IMR-90 (cell line): ENCODE measurements at regions not wholly inside any gene's neighbourhood (a gene's known extent, or its start where the extent isn't known, plus 50 kb on each side); places are given as distances from the start of the nearest gene placed in this dataset.

Experiments used
- ATAC-seq: fragments of 200-7000 bp; cut with Tn5 transposase; 2 replicates; pipeline ENCODE4 v1.9.1; 2020; ENCODE audit warnings: low read depth, mild to moderate bottlenecking, moderate library complexity
- BruUV-seq: library from RNA; stranded (reverse); fragments of 400-500 nt; replicated peaks from 2 replicates; lab custom pipeline; 2021; lab: Mats Ljungman, UMichigan
- CTCF ChIA-PET: fragments of 300-600 bp; formaldehyde crosslinking; extraction: SDS; loops from one replicate; lab custom pipeline; 2021; ENCODE audit warnings: antibody characterized with exemption; lab: Yijun Ruan, JAX
- POLR2A ChIA-PET: fragments of 300-600 bp; sonication (Branson Sonifier 250); formaldehyde crosslinking; loops from one replicate; lab custom pipeline; 2022; ENCODE audit warnings: antibody characterized with exemption; ENCODE audit not compliant: unreplicated experiment; lab: Charles Lee
- DNase-seq: peaks from one replicate; pipeline ENCODE4 v3.0.0; 2013
- H2AFZ ChIP-seq: replicated peaks from 2 replicates; pipeline ENCODE3; 2013; ENCODE audit warnings: low read length, mild to moderate bottlenecking; ENCODE audit not compliant: poor library complexity
- H2AK5ac ChIP-seq: 2 replicates; pipeline ENCODE4 v1.6.1; 2013; ENCODE audit warnings: low read depth, low read length, inconsistent platforms
- H2AK9ac ChIP-seq: replicated peaks from 2 replicates; pipeline ENCODE3; 2013; ENCODE audit warnings: mild to moderate bottlenecking, low read depth, low read length, moderate library complexity; ENCODE audit not compliant: poor library complexity
- H2BK120ac ChIP-seq: 2 replicates; pipeline ENCODE4 v1.6.1; 2013; ENCODE audit warnings: low read depth, low read length, inconsistent platforms
- H2BK15ac ChIP-seq: 3 replicates; pipeline ENCODE4 v1.6.1; 2013; ENCODE audit warnings: low read depth, low read length, inconsistent platforms
- H2BK20ac ChIP-seq: 2 replicates; pipeline ENCODE4 v1.6.1; 2013; ENCODE audit warnings: low read depth, mild to moderate bottlenecking, inconsistent platforms, low read length, moderate library complexity
- H2BK5ac ChIP-seq: 2 replicates; pipeline ENCODE4 v1.6.1; 2013; ENCODE audit warnings: mild to moderate bottlenecking, low read depth, low read length, inconsistent platforms; ENCODE audit not compliant: poor library complexity, severe bottlenecking
- H3K14ac ChIP-seq: replicated peaks from 2 replicates; pipeline ENCODE4 v1.6.1; 2013; ENCODE audit warnings: low read depth, low read length, inconsistent platforms
- H3K18ac ChIP-seq: 2 replicates; pipeline ENCODE4 v1.6.1; 2013; ENCODE audit warnings: low read depth, low read length, control low read depth
- H3K23ac ChIP-seq: 2 replicates; pipeline ENCODE4 v1.6.1; 2013; ENCODE audit warnings: low read depth, low read length, inconsistent platforms
- H3K27ac ChIP-seq: 2 replicates; pipeline ENCODE4 v1.5.1; 2013; ENCODE audit warnings: mild to moderate bottlenecking, control low read depth, low read length; ENCODE audit not compliant: insufficient read depth
- H3K27me3 ChIP-seq: 2 replicates; pipeline ENCODE4 v1.6.1; 2013; ENCODE audit warnings: low read length; ENCODE audit not compliant: control insufficient read depth, insufficient read depth
- H3K36me3 ChIP-seq: 2 replicates; pipeline ENCODE4 v1.6.1; 2013; ENCODE audit warnings: low read length, mixed read lengths; ENCODE audit not compliant: control insufficient read depth, insufficient read depth
- H3K4ac ChIP-seq: 2 replicates; pipeline ENCODE4 v1.6.1; 2013; ENCODE audit warnings: low read depth, low read length, inconsistent platforms
- H3K4me1 ChIP-seq: 2 replicates; pipeline ENCODE4 v1.6.1; 2013; ENCODE audit warnings: low read length, mixed read lengths; ENCODE audit not compliant: control insufficient read depth, insufficient read depth
- H3K4me2 ChIP-seq: 2 replicates; pipeline ENCODE4 v1.6.1; 2013; ENCODE audit warnings: low read depth, mild to moderate bottlenecking, control low read depth, low read length, moderate library complexity
- H3K4me3 ChIP-seq: 2 replicates; pipeline ENCODE4 v1.5.1; 2013; ENCODE audit warnings: low read depth, mild to moderate bottlenecking, control low read depth, low read length, moderate library complexity; ENCODE audit not compliant: insufficient read depth
- H3K56ac ChIP-seq: 2 replicates; pipeline ENCODE4 v1.6.1; 2013; ENCODE audit warnings: low read length, inconsistent platforms; ENCODE audit not compliant: insufficient read depth; ENCODE audit errors: extremely low read depth
- H3K79me1 ChIP-seq, 2 experiments: 2 replicates each; pipeline ENCODE4 v1.6.1; 2013; ENCODE audit warnings: low read length in 2 of 2, inconsistent platforms in 1 of 2, low read depth in 1 of 2
- H3K9ac ChIP-seq: 2 replicates; pipeline ENCODE4 v1.6.1; 2013; ENCODE audit warnings: low read depth, low read length, control low read depth
- H3K9me1 ChIP-seq: 2 replicates; pipeline ENCODE4 v1.6.1; 2013; ENCODE audit warnings: low read length, inconsistent platforms; ENCODE audit not compliant: insufficient read depth
- H3K9me3 ChIP-seq: 2 replicates; pipeline ENCODE4 v1.6.1; 2013; ENCODE audit warnings: low read length; ENCODE audit not compliant: control insufficient read depth, insufficient read depth
- H4K20me1 ChIP-seq: 2 replicates; pipeline ENCODE4 v1.6.1; 2013; ENCODE audit warnings: low read length, inconsistent platforms; ENCODE audit not compliant: insufficient read depth
- H4K5ac ChIP-seq: 2 replicates; pipeline ENCODE4 v1.6.1; 2013; ENCODE audit warnings: mild to moderate bottlenecking, low read depth, low read length, control low read depth
- H4K8ac ChIP-seq, 2 experiments: 2 replicates each; pipeline ENCODE4 v1.6.1; 2013; ENCODE audit warnings: low read depth in 2 of 2, low read length in 2 of 2, control low read depth in 1 of 2, inconsistent platforms in 1 of 2
- H4K91ac ChIP-seq: 2 replicates; pipeline ENCODE4 v1.6.1; 2013; ENCODE audit warnings: low read depth, low read length, inconsistent platforms; ENCODE audit not compliant: insufficient read depth
- BHLHE40 ChIP-seq: fragments of 150-350 bp; IDR thresholded peaks from 2 replicates; pipeline ENCODE4 v1.6.1; 2016; ENCODE audit warnings: mild to moderate bottlenecking, low read depth, low read length
- CEBPB ChIP-seq: IDR thresholded peaks from 2 replicates; pipeline ENCODE4 v1.6.1; 2012; ENCODE audit warnings: low read depth, low read length, improper control_type of control experiment
- CHD1 ChIP-seq: IDR thresholded peaks from 2 replicates; pipeline ENCODE4 v1.6.1; 2012; ENCODE audit warnings: low read depth, low read length, improper control_type of control experiment
- FOS ChIP-seq: fragments of 150-350 bp; IDR thresholded peaks from 2 replicates; pipeline ENCODE4 v1.6.1; 2016; ENCODE audit warnings: low read depth, low read length
- MAFK ChIP-seq: IDR thresholded peaks from 2 replicates; pipeline ENCODE4 v1.6.1; 2012; ENCODE audit warnings: low read depth, low read length, improper control_type of control experiment
- MAZ ChIP-seq: IDR thresholded peaks from 2 replicates; pipeline ENCODE4 v1.6.1; 2012; ENCODE audit warnings: low read depth, mild to moderate bottlenecking, low read length, improper control_type of control experiment, moderate library complexity, borderline replicate concordance
- MXI1 ChIP-seq: IDR thresholded peaks from 2 replicates; pipeline ENCODE4 v1.6.1; 2012; ENCODE audit warnings: low read depth, mild to moderate bottlenecking, low read length, moderate library complexity, borderline replicate concordance
- NFE2L2 ChIP-seq: fragments of 150-350 bp; IDR thresholded peaks from 2 replicates; pipeline ENCODE4 v1.6.1; 2016; ENCODE audit warnings: low read depth, mild to moderate bottlenecking, low read length
- POLR2A ChIP-seq: IDR thresholded peaks from 2 replicates; pipeline ENCODE4 v1.6.1; 2012; ENCODE audit warnings: mild to moderate bottlenecking, low read depth, low read length
- RAD21 ChIP-seq: IDR thresholded peaks from 2 replicates; pipeline ENCODE4 v1.6.1; 2012; ENCODE audit warnings: low read length, improper control_type of control experiment
- RCOR1 ChIP-seq: IDR thresholded peaks from 2 replicates; pipeline ENCODE4 v1.6.1; 2012; ENCODE audit warnings: mild to moderate bottlenecking, low read length, improper control_type of control experiment; ENCODE audit not compliant: insufficient replicate concordance
- RFX5 ChIP-seq: IDR thresholded peaks from 2 replicates; pipeline ENCODE4 v1.8.0; 2012; ENCODE audit warnings: low read depth, mild to moderate bottlenecking, low read length, moderate library complexity
- SMC3 ChIP-seq: fragments of 150-350 bp; IDR thresholded peaks from 2 replicates; pipeline ENCODE4 v1.6.1; 2016; ENCODE audit warnings: low read depth, mild to moderate bottlenecking, antibody characterized with exemption, low read length, moderate library complexity
- WGBS, 2 experiments: methylation state at CpG; one replicate each; pipeline versions ENCODE4 v1.1.5 to v1.1.7; 2013; ENCODE audit warnings: missing lambda C conversion rate in 2 of 2; ENCODE audit not compliant: insufficient read length in 1 of 2; ENCODE audit errors: extremely low coverage in 2 of 2; 5-methylcytosine and 5-hydroxymethylcytosine counted together
- dilution Hi-C: fragments of 300-500 bp; cut with HindIII; formaldehyde crosslinking; loops from one replicate; pipeline ENCODE4 v1.14.3; 2018; ENCODE audit warnings: low sequenced_read_pairs; ENCODE audit not compliant: unreplicated experiment
- in situ Hi-C: fragments of 300-500 bp; cut with MboI; formaldehyde crosslinking; loops from 3 replicates; pipeline ENCODE4 v1.14.3; 2019; ENCODE audit warnings: low sequenced_read_pairs, inconsistent platforms, mixed read lengths
- intact Hi-C: fragments of 100-400 bp; cut with micrococcal nuclease; formaldehyde crosslinking; loops from 2 replicates; pipeline ENCODE4 v1.10.0; 2022
- TF ChIP-seq, protein P1 (sequence below): fragments of 150-350 bp; IDR thresholded peaks from 2 replicates; pipeline ENCODE4 v1.6.1; 2016; ENCODE audit warnings: low read depth, mild to moderate bottlenecking, low read length, moderate library complexity, borderline replicate concordance
- TF ChIP-seq, protein P2 (sequence below): fragments of 150-350 bp; IDR thresholded peaks from 2 replicates; pipeline ENCODE4 v1.6.1; 2017; ENCODE audit warnings: mild to moderate bottlenecking, antibody characterized with exemption, low read length, low read depth
- TF ChIP-seq, protein P3 (sequence below): conservative IDR thresholded peaks from 2 replicates; pipeline ENCODE4 v1.5.1; 2012; ENCODE audit warnings: mild to moderate bottlenecking, low read depth, low read length, improper control_type of control experiment

DNA sequence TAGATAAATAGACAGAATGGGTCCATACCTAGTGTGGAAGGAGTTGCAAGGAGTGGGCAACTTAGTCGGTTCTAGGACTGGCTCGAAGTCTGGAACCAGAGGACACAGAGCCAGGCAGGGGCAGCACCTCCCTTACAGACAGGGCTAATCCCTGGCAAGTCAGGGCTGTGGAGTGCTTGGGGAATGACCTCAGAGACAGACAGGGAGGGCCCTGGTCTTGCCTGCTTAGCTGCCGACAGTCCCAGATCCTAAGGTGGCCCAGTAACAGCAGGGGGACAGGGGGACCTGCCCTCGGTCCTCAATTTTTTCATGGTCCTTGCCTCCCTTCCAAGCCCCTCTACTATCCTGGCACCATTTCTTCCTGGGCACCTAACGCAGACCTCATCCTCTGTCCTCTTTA, 222.4 kb upstream of the TNC start:
- H3K4me2 ChIP-seq, result no peak overlapping the region
- no peak overlapping the region for H3K23ac ChIP-seq
- H4K5ac ChIP-seq, result no peak overlapping the region
- no peak overlapping the region for H2AFZ ChIP-seq
- ChIA-PET CTCF (no interaction called here), POLR2A (no interaction called here)
- no peaks in the 10 kb centered on the region for H3K79me1 ChIP-seq
- no peak for ATAC-seq
- H3K9me3 ChIP-seq, result no peaks in the 10 kb centered on the region; the same call in none of the 2 replicates
- H2AK5ac ChIP-seq, result no peak overlapping the region
- H2AK9ac ChIP-seq, result no peak overlapping the region
- DNase-seq, result no peak
- no peaks in the 10 kb centered on the region for H3K4me1 ChIP-seq
- H3K27me3 ChIP-seq, result peaks cover 13% of the 10 kb centered on the region
- TF ChIP-seq CHD1 (no peak), NFE2L2 (no peak), RCOR1 (no peak), RAD21 (no peak), CEBPB (no peak), BHLHE40 (no peak), MAZ (no peak), FOS (no peak), SMC3 (no peak), RFX5 (no peak), MAFK (no peak), POLR2A (no peak), MXI1 (no peak)
- TF ChIP-seq, protein P1, sequence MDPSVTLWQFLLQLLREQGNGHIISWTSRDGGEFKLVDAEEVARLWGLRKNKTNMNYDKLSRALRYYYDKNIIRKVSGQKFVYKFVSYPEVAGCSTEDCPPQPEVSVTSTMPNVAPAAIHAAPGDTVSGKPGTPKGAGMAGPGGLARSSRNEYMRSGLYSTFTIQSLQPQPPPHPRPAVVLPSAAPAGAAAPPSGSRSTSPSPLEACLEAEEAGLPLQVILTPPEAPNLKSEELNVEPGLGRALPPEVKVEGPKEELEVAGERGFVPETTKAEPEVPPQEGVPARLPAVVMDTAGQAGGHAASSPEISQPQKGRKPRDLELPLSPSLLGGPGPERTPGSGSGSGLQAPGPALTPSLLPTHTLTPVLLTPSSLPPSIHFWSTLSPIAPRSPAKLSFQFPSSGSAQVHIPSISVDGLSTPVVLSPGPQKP, result no peak
- TF ChIP-seq, protein P2, sequence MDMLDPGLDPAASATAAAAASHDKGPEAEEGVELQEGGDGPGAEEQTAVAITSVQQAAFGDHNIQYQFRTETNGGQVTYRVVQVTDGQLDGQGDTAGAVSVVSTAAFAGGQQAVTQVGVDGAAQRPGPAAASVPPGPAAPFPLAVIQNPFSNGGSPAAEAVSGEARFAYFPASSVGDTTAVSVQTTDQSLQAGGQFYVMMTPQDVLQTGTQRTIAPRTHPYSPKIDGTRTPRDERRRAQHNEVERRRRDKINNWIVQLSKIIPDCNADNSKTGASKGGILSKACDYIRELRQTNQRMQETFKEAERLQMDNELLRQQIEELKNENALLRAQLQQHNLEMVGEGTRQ, result no peak
- TF ChIP-seq, protein P3, sequence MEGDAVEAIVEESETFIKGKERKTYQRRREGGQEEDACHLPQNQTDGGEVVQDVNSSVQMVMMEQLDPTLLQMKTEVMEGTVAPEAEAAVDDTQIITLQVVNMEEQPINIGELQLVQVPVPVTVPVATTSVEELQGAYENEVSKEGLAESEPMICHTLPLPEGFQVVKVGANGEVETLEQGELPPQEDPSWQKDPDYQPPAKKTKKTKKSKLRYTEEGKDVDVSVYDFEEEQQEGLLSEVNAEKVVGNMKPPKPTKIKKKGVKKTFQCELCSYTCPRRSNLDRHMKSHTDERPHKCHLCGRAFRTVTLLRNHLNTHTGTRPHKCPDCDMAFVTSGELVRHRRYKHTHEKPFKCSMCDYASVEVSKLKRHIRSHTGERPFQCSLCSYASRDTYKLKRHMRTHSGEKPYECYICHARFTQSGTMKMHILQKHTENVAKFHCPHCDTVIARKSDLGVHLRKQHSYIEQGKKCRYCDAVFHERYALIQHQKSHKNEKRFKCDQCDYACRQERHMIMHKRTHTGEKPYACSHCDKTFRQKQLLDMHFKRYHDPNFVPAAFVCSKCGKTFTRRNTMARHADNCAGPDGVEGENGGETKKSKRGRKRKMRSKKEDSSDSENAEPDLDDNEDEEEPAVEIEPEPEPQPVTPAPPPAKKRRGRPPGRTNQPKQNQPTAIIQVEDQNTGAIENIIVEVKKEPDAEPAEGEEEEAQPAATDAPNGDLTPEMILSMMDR, result no peak
- in situ Hi-C loops (no loop called here), intact Hi-C loops (no loop called here), dilution Hi-C loops (no loop called here)
- no peak overlapping the region for H2BK5ac ChIP-seq
- no peak overlapping the region for H3K56ac ChIP-seq
- WGBS, 2 experiments, result no CpG with 5 or more reads among the region's 5 CpGs
- H4K8ac ChIP-seq, result no peak overlapping the region
- H3K27ac ChIP-seq, result no peak overlapping the region
- no peak overlapping the region for H3K18ac ChIP-seq
- no peaks in the 10 kb centered on the region for H4K20me1 ChIP-seq
- H3K4ac ChIP-seq, result no peak overlapping the region
- BruUV-seq, result no TSS peak
- H3K4me3 ChIP-seq, result no peak overlapping the region
- H3K14ac ChIP-seq, result no peak overlapping the region
- H3K36me3 ChIP-seq, result no peaks in the 10 kb centered on the region
- H2BK20ac ChIP-seq, result no peak overlapping the region
- H4K91ac ChIP-seq, result no peak overlapping the region
- no peaks in the 10 kb centered on the region for H3K9me1 ChIP-seq
- H2BK15ac ChIP-seq, result no peak overlapping the region
- H2BK120ac ChIP-seq, result no peak overlapping the region
- no peak overlapping the region for H3K9ac ChIP-seq
